Thyroid gland (tissue), 4 donors: ENCODE measurements at regions not wholly inside any gene's neighbourhood (a gene's known extent, or its start where the extent isn't known, plus 50 kb on each side); places are given as distances from the start of the nearest gene placed in this dataset.

Experiments used
- DNase-seq, 2 donors: peaks; one replicate each; pipeline ENCODE4 v3.0.0-alpha.2; 2019
- H3K27ac ChIP-seq, 3 donors: fragments of 200-600 bp; sonication (generic); 1 replicate in 2 of 3; 2 replicates in 1 of 3; pipeline ENCODE4 v1.5.1; 2016 to 2019; ENCODE audit warnings: mild to moderate bottlenecking in 1 of 3, moderate library complexity in 1 of 3
- H3K27me3 ChIP-seq: fragments of 200-600 bp; sonication (generic); one replicate; pipeline ENCODE4 v1.5.1; 2019
- H3K36me3 ChIP-seq, 2 donors: fragments of 200-600 bp; sonication (generic); one replicate each; pipeline ENCODE4 v1.5.1; 2016 to 2019
- H3K4me1 ChIP-seq, 2 donors: fragments of 200-600 bp; sonication (generic); one replicate each; pipeline ENCODE4 v1.5.1; 2017 to 2019
- H3K4me3 ChIP-seq, 3 donors: fragments of 200-600 bp; sonication (generic); replicated peaks in 1 of 3; 1 replicate in 2 of 3; 2 replicates in 1 of 3; pipeline ENCODE4 v1.5.1; 2016; ENCODE audit warnings: mild to moderate bottlenecking in 1 of 3
- H3K9me3 ChIP-seq: fragments of 200-600 bp; sonication (generic); one replicate; pipeline ENCODE4 v1.5.1; 2017
- CTCF ChIP-seq, 6 experiments: fragments of 200-600 bp in 3 of 6; fragments of 450-650 bp in 3 of 6; sonication (generic) in 3 of 6; IDR thresholded peaks; one replicate each; pipeline ENCODE4 v1.5.1; 2016 to 2019; ENCODE audit warnings: antibody characterized with exemption in 6 of 6, mild to moderate bottlenecking in 2 of 6, inconsistent platforms in 1 of 6, moderate library complexity in 1 of 6
- POLR2A ChIP-seq, 2 donors: fragments of 450-650 bp; IDR thresholded peaks; one replicate each; pipeline ENCODE4 v1.6.1; 2017; ENCODE audit warnings: antibody characterized with exemption in 2 of 2, mild to moderate bottlenecking in 2 of 2, moderate library complexity in 1 of 2
- WGBS, 2 donors: methylation state at CpG; one replicate each; pipeline ENCODE4 v1.1.5; 2017; 5-methylcytosine and 5-hydroxymethylcytosine counted together
- intact Hi-C: fragments of 100-400 bp; cut with DNase I; formaldehyde crosslinking; loops from one replicate; pipeline ENCODE4 v1.15.1; 2023

- 65 to 69% methylated on average over 10 of the region's 10 CpGs for WGBS, 2 donors
Observed at GRCh38 chr1:5519366-5520135, 472.7 kb downstream of the NPHP4 start.

GRCh38 chr1:5516756-5517155 lies 475.5 kb downstream of the NPHP4 start:
- DNase-seq = no peak
- Histone ChIP-seq H3K9me3 (no peaks in the 10 kb centered on the region), H3K4me1 (no peaks in the 10 kb centered on the region), H3K36me3 (no peaks in the 10 kb centered on the region), H3K27ac (no peak overlapping the region), H3K27me3 (no peaks in the 10 kb centered on the region), H3K4me3 (no peak overlapping the region)
- 90 to 93% methylated on average over 10 of the region's 10 CpGs for WGBS, 2 donors
- no peak for TF ChIP-seq POLR2A (IDR thresholded peaks at IDR 0.05)
- TF ChIP-seq CTCF (IDR thresholded peaks at IDR 0.05) = no peak
- intact Hi-C loops = loop anchor here (5.0 kb wide), 1 partner anchor 231 kb away; no protein-coding TSS in a partner anchor

More at GRCh38 chr1:5519366-5520135, 472.7 kb downstream of the NPHP4 start:
- Histone ChIP-seq H3K9me3 (no peaks in the 10 kb centered on the region), H3K4me1 (no peaks in the 10 kb centered on the region), H3K4me3 (no peak overlapping the region), H3K27ac (no peak overlapping the region), H3K27me3 (no peaks in the 10 kb centered on the region), H3K36me3 (no peaks in the 10 kb centered on the region)
- TF ChIP-seq POLR2A (IDR thresholded peaks at IDR 0.05) (no peak), CTCF (IDR thresholded peaks at IDR 0.05) (no peak)
- intact Hi-C loops = loop anchor here (5.0 kb wide), 1 partner anchor 228 kb away; no protein-coding TSS in a partner anchor
- no peak for DNase-seq

- intact Hi-C loops = loop anchor here (5.0 kb wide), 1 partner anchor 232 kb away; no protein-coding TSS in a partner anchor
- TF ChIP-seq CTCF (IDR thresholded peaks at IDR 0.05) = no peak
- TF ChIP-seq POLR2A (IDR thresholded peaks at IDR 0.05) = no peak
- Histone ChIP-seq H3K4me3 (no peak overlapping the region), H3K27ac (no peak overlapping the region), H3K27me3 (no peaks in the 10 kb centered on the region), H3K4me1 (no peaks in the 10 kb centered on the region), H3K36me3 (no peaks in the 10 kb centered on the region), H3K9me3 (no peaks in the 10 kb centered on the region)
- no peak for DNase-seq
- 84 to 91% methylated on average over 6 of the region's 6 CpGs for WGBS, 2 donors
Observed at GRCh38 chr1:5515501-5515900, 476.7 kb downstream of the NPHP4 start.

GRCh38 chr1:5514527-5515183 lies 477.6 kb downstream of the NPHP4 start:
- H3K36me3 ChIP-seq = no peaks in the 10 kb centered on the region
- TF ChIP-seq CTCF (IDR thresholded peaks at IDR 0.05) (peak; percentile 82 to 100 (median 98)), POLR2A (IDR thresholded peaks at IDR 0.05) (no peak)
- no peaks in the 10 kb centered on the region for H3K27me3 ChIP-seq
- intact Hi-C loops = loop anchor here (5.0 kb wide), 1 partner anchor 233 kb away; no protein-coding TSS in a partner anchor
- DNase-seq = peak; percentile 62 to 75
- H3K4me3 ChIP-seq = no peak overlapping the region
- 22 to 23% methylated on average over 13 of the region's 13 CpGs for WGBS, 2 donors
- H3K9me3 ChIP-seq = no peaks in the 10 kb centered on the region
- peaks cover 0 to 2% of the 10 kb centered on the region in 2 donors for H3K4me1 ChIP-seq
- H3K27ac ChIP-seq = no peak overlapping the region
